ENCODE measurements at regions not wholly inside any gene's neighbourhood (a gene's known extent, or its start where the extent isn't known, plus 50 kb on each side); places are given as distances from the start of the nearest gene placed in this dataset.

DNA sequence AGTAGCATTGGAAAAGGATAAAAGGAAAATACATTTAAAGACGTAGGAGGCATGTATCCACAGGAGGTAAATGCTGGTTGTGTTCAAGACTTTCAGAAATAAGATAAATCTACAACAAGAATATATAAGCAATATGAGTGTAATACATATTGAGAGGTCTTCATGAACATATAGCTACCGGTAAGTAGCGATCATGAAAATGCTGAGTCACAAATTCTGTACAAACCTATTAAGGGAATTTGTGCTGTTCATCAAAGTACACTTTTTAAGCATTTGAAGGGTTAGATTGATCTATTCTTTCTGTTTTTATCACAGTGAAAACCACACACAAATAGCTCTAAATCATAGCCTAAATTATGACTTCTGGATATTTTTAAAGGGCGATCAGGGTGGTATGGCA lies 173.1 kb upstream of the NYAP2 start:
- no peaks in the 10 kb centered on the region for H3K9me3 Mint-ChIP-seq
- H3K4me1 Mint-ChIP-seq (ENCODE audit: unreplicated experiment) = no peaks in the 10 kb centered on the region
- no peak overlapping the region for H3K4me3 Mint-ChIP-seq
- H3K27ac Mint-ChIP-seq = no peak overlapping the region
- no peak for DNase-seq (ENCODE audit: extremely low spot score, unreplicated experiment)
- no peaks in the 10 kb centered on the region for H3K36me3 Mint-ChIP-seq
- no peaks in the 10 kb centered on the region for H3K27me3 Mint-ChIP-seq
- TF ChIP-seq CTCF (conservative IDR thresholded peaks at IDR 0.05) = no peak

GRCh38 chr2:225223301-225223700 lies 176.2 kb upstream of the NYAP2 start:
- DNase-seq (ENCODE audit: extremely low spot score, unreplicated experiment) = no peak
- no peaks in the 10 kb centered on the region for H3K9me3 Mint-ChIP-seq
- no peak overlapping the region for H3K27ac Mint-ChIP-seq
- H3K36me3 Mint-ChIP-seq = no peaks in the 10 kb centered on the region
- H3K4me3 Mint-ChIP-seq = no peak overlapping the region
- H3K27me3 Mint-ChIP-seq = no peaks in the 10 kb centered on the region
- no peak for TF ChIP-seq CTCF (conservative IDR thresholded peaks at IDR 0.05)
- H3K4me1 Mint-ChIP-seq (ENCODE audit: unreplicated experiment) = no peaks in the 10 kb centered on the region

- no peaks in the 10 kb centered on the region for H3K9me3 Mint-ChIP-seq
- TF ChIP-seq CTCF (conservative IDR thresholded peaks at IDR 0.05) = no peak
- no peaks in the 10 kb centered on the region for H3K4me1 Mint-ChIP-seq (ENCODE audit: unreplicated experiment)
Measured at GRCh38 chr2:225207471-225207870, 165.2 kb upstream of the DOCK10 start.

DNA sequence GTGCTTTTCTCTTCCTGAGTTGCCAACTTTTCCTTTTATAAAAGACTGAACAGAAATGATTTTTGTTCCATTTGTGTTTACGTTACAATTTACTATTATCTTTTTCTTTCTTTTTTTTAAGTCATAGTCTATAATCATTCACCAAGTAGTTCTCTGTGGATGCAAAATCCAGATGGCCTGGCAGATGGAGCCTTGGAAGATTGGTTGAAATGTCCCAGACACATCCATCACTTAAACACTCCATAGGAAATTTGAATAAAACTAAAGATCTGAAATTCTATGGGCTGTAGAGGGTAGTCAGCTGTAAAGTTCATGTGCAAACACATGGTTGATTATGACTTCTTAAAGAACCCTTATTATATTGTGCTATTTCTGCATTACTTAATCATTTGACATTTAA lies 164.8 kb upstream of the DOCK10 start:
- Mint-ChIP-seq H3K27me3 (no peaks in the 10 kb centered on the region), H3K4me3 (no peak overlapping the region), H3K36me3 (no peaks in the 10 kb centered on the region), H3K4me1 (ENCODE audit: unreplicated experiment) (no peaks in the 10 kb centered on the region), H3K9me3 (no peaks in the 10 kb centered on the region), H3K27ac (no peak overlapping the region)
- no peak for TF ChIP-seq CTCF (conservative IDR thresholded peaks at IDR 0.05)
- DNase-seq (ENCODE audit: extremely low spot score, unreplicated experiment) = no peak

More at GRCh38 chr2:225207471-225207870, 165.2 kb upstream of the DOCK10 start:
- Mint-ChIP-seq H3K4me3 (no peak overlapping the region), H3K27me3 (no peaks in the 10 kb centered on the region), H3K36me3 (no peaks in the 10 kb centered on the region), H3K27ac (no peak overlapping the region)
- no peak for DNase-seq (ENCODE audit: extremely low spot score, unreplicated experiment)

- no peaks in the 10 kb centered on the region for H3K27me3 Mint-ChIP-seq
- H3K4me1 Mint-ChIP-seq (ENCODE audit: unreplicated experiment) = no peaks in the 10 kb centered on the region
- H3K4me3 Mint-ChIP-seq = no peak overlapping the region
- no peak for DNase-seq (ENCODE audit: extremely low spot score, unreplicated experiment)
- no peaks in the 10 kb centered on the region for H3K9me3 Mint-ChIP-seq
- no peaks in the 10 kb centered on the region for H3K36me3 Mint-ChIP-seq
- H3K27ac Mint-ChIP-seq = no peak overlapping the region
- no peak for TF ChIP-seq CTCF (conservative IDR thresholded peaks at IDR 0.05)
Measured at GRCh38 chr2:225196579-225196978, 154.3 kb upstream of the DOCK10 start.

DNA sequence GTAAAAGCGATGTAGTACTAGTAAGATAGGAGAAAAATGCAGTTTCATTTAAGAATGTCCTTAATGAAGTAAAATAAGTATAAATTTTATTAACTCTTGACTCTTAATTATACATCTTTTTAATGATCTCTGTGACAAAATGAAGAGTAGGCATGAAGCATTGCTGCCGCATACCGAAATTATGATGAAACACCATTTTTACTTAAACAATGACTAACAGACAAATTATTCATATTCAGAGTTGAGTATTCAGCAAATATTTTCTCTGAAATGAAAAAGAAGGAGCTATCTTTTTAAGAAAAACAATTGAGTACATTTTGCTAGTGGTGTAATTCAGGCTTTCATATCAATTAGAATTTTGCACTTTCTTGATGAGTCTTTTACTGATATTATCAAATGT lies 150.6 kb upstream of the DOCK10 start:
- no peak for DNase-seq (ENCODE audit: extremely low spot score, unreplicated experiment)
- no peaks in the 10 kb centered on the region for H3K4me1 Mint-ChIP-seq (ENCODE audit: unreplicated experiment)
- no peak overlapping the region for H3K27ac Mint-ChIP-seq
- no peaks in the 10 kb centered on the region for H3K36me3 Mint-ChIP-seq
- peaks cover 15% of the 10 kb centered on the region for H3K27me3 Mint-ChIP-seq
- no peaks in the 10 kb centered on the region for H3K9me3 Mint-ChIP-seq
- no peak overlapping the region for H3K4me3 Mint-ChIP-seq
- no peak for TF ChIP-seq CTCF (conservative IDR thresholded peaks at IDR 0.05)
